SK-N-MC (cell line): ENCODE measurements at regions not wholly inside any gene's neighbourhood (a gene's known extent, or its start where the extent isn't known, plus 50 kb on each side); places are given as distances from the start of the nearest gene placed in this dataset.

ENCODE experiments used
- DNase-seq: peaks from one replicate; pipeline ENCODE4 v3.0.0-alpha.2; 2011; ENCODE audit warnings: low read depth, low spot score
- H3K27ac ChIP-seq: fragments of 200-600 bp; sonication (generic); 2 replicates; pipeline ENCODE4 v1.5.1; 2016; ENCODE audit warnings: mixed run types
- H3K36me3 ChIP-seq: fragments of 200-600 bp; sonication (generic); 2 replicates; pipeline ENCODE4 v1.6.1; 2017; ENCODE audit warnings: antibody characterized with exemption, low read length, mixed read lengths; ENCODE audit not compliant: insufficient read depth
- H3K4me3 ChIP-seq: fragments of 200-600 bp; sonication (generic); 2 replicates; pipeline ENCODE4 v1.5.1; 2016
- H3K9ac ChIP-seq: fragments of 200-600 bp; sonication (generic); 2 replicates; pipeline ENCODE4 v1.8.0; 2017; ENCODE audit warnings: mixed run types, mixed read lengths; ENCODE audit not compliant: insufficient read length
- H3K9me3 ChIP-seq: fragments of 200-600 bp; sonication (generic); 2 replicates; pipeline ENCODE4 v1.6.1; 2017; ENCODE audit warnings: low read depth, mild to moderate bottlenecking, antibody characterized with exemption, low read length, moderate library complexity, mixed read lengths
- EZH2 ChIP-seq: fragments of 200-600 bp; sonication (generic); IDR thresholded peaks from one replicate; pipeline ENCODE4 v1.6.1; 2017; ENCODE audit warnings: antibody characterized with exemption
- FOXP2 ChIP-seq: optimal IDR thresholded peaks from 2 replicates; pipeline ENCODE3; 2011; ENCODE audit warnings: mild to moderate bottlenecking, moderate library complexity; ENCODE audit not compliant: insufficient read depth; ENCODE audit errors: extremely low read length, control extremely low read depth
- POLR2AphosphoS5 ChIP-seq: IDR thresholded peaks from 2 replicates; pipeline ENCODE4 v1.6.1; 2012; ENCODE audit warnings: mild to moderate bottlenecking, low read depth, low read length, borderline replicate concordance

DNA sequence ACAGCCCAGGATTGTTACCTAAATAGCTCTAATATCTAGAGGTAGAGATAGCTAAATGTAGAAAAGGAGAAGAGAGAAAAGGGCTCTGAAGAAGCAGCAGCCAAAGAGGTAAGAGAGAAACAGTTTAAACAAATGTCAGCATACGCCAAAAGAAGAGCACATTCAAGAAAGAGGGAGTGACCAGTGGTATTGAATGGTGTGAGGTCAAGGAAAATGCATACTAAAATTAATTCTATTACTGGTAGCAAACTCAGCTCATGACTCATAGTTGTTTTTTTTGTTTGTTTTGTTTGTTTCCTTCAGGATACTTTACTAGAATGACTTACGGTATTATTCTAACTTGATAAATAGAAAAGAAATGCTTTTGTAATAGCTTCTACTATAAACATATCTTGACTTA is 86.5 kb upstream of the FXR1 start:
- H3K9me3 ChIP-seq: no peaks in the 10 kb centered on the region
- no peak overlapping the region for H3K4me3 ChIP-seq
- no peak overlapping the region for H3K27ac ChIP-seq
- DNase-seq: no peak
- no peaks in the 10 kb centered on the region for H3K36me3 ChIP-seq
- no peak for TF ChIP-seq EZH2
- no peak for TF ChIP-seq FOXP2
- TF ChIP-seq POLR2AphosphoS5: no peak
- no peak overlapping the region for H3K9ac ChIP-seq

DNA sequence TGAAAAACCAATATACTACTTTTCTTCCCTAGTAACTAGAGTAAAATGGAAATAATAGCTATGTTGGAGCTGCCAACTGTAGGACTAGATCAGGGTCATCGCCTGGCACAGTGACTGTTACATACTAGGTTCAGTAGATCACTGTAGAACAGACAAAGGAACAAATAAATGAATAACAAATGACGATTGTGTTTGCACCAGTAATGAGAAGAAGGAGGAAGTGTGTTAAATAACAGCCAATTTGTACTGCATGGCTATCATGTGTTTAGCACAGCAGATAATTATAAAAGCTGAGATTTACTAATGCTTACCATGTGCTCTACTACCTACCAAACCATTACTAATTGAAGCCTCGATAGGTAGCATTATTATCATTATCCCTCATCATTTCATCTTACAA is 85.3 kb upstream of the FXR1 start:
- Histone ChIP-seq H3K36me3 (no peaks in the 10 kb centered on the region), H3K4me3 (no peak overlapping the region), H3K27ac (no peak overlapping the region), H3K9ac (no peak overlapping the region), H3K9me3 (no peaks in the 10 kb centered on the region)
- no peak for DNase-seq
- TF ChIP-seq EZH2 (no peak), FOXP2 (no peak), POLR2AphosphoS5 (no peak)

DNA sequence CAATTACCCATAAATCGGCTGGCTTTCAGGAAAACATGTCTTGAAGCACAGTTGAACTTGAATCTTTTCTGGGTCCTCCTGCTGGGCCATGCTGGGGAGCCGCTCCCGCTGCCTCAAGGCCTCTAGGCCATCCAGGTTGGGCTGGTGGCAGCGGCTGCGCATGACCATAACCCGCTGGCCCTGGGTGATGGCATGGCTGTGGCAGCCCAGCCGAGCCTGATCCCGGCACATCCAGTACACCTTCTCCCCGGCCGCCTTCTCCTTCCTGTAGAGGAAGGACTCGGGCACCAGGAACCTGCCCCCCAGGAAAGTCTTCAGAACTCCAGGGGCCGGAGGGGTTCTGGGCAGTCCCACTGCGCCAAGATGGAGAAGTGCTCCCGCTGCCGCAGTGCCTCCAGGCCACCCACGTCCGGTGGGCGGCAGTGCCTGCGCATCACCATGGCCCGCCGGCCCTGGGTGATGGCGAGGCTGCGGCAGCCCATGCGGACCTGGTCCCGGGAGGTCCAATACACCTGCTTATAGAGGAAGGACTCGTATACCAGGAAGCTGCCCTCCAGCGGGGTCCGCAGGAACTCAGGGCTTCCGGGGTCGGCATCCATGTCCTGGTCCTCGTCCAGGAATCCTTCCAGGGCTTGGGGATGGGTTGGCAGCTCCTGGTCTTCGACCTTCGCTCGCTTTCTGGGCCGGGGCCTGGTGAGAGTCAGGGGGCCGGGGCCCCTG is 84.3 kb upstream of the FXR1 start:
- Histone ChIP-seq H3K9me3 (no peaks in the 10 kb centered on the region), H3K9ac (no peak overlapping the region), H3K27ac (no peak overlapping the region), H3K4me3 (no peak overlapping the region), H3K36me3 (no peaks in the 10 kb centered on the region)
- DNase-seq: no peak
- TF ChIP-seq EZH2: no peak
- no peak for TF ChIP-seq POLR2AphosphoS5
- no peak for TF ChIP-seq FOXP2

DNA sequence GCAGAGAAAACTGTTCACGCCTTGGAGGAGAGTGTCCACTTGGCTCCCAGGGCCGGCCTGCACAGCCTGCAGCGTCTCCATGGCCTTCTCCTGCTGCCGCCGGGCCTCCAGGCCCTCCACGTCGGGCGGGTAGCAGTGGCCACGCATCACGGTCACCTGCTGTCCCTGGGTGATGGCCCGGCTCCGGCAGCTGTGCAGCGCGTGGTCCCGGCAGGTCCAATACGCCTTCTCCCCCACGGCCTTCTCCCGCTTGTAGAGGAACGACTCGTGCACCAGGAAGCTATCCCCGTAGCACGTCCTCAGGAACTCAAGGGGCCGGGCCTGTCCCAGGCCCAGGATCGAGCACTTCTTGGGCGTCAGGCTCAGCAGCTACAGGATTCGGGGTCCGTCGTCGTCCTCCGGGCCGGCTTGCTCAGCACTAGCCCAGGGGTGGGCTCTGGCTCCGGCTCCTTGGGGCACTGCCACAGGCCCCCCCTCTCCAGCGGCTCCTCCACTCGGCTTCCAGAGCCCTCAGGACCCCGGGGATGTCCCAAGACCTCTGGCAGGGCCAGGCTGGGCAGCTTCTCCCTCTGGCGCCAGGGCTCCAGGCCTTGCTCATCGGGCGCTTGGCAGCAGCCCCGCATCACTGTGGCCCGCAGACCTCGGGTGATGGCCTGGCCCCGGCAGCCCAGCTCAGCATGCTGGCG is 83.6 kb upstream of the FXR1 start:
- H3K9ac ChIP-seq: no peak overlapping the region
- H3K27ac ChIP-seq: no peak overlapping the region
- TF ChIP-seq EZH2 (no peak), POLR2AphosphoS5 (no peak), FOXP2 (no peak)
- H3K4me3 ChIP-seq: no peak overlapping the region
- no peaks in the 10 kb centered on the region for H3K36me3 ChIP-seq
- no peaks in the 10 kb centered on the region for H3K9me3 ChIP-seq
- no peak for DNase-seq

DNA sequence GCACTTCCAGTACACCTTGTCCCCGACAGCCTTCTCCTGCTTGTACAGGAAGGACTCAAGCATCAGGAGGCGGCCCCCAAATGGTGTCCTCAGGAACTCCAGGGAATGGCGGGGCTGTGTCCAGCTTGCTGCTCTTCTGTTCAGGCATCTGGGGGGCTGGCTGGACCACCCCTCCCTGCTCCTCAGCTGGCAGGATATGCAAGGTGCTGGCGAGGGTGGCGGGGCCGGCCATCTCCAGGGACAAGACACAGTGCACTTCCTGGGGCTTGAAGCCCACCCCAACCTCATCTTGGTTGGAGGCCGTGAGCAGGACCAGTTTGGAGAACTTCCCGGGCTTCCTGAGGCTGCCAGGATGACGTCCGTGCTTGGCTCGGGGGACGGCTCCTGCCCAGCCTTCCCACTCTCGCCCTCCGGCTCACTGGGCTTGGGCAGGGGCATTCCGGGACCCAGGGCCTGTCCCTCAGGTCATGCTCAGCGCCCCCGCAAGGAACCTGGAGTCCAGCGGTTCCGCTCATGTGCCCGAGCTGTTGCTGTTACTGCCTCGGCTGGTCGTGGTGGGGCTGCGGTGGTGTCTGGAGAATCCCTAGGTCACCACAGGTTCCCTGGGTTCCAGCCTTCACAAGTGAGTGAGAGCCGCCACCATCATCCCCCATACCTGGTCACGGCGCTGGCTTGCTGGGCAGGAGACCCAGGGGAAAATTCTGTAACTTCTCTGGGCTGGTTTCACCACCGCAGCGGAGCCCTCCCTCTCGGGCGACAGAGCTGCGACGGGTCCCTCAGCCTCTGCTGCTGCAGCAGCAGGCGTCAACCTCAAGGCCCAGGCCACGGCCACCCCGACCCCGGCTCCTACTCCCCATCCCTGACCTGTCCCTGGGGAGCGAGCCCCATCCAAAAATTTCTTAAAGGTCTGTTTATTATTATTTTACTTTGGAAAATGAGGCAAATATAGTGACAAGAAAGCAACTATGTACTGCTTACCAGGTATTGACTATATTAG is 82.8 kb upstream of the FXR1 start:
- Histone ChIP-seq H3K4me3 (no peak overlapping the region), H3K36me3 (no peaks in the 10 kb centered on the region), H3K9me3 (no peaks in the 10 kb centered on the region), H3K27ac (no peak overlapping the region), H3K9ac (no peak overlapping the region)
- TF ChIP-seq FOXP2: no peak
- TF ChIP-seq POLR2AphosphoS5: no peak
- no peak for TF ChIP-seq EZH2
- no peak for DNase-seq

DNA sequence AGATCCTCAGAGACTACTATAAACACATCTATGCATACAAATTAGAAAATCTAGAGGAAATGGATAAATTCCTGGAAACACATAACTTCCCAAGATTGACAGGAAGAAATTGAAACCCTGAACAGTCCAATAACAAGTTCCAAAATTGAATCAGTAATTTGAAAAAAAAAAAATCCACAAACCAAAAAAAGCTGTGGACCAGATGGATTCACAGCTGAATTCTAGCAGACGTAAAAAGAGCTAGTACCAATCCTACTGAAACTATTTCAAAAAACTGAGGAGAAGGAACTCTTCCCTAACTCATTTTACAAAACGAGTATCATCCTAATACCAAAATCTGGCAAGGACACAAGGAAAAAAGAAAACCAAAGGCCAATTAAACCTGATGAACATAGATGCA is 77.0 kb upstream of the FXR1 start:
- no peak overlapping the region for H3K4me3 ChIP-seq
- no peaks in the 10 kb centered on the region for H3K9me3 ChIP-seq
- TF ChIP-seq EZH2 (no peak), FOXP2 (no peak), POLR2AphosphoS5 (no peak)
- no peak overlapping the region for H3K9ac ChIP-seq
- no peak for DNase-seq
- no peak overlapping the region for H3K27ac ChIP-seq
- H3K36me3 ChIP-seq: no peaks in the 10 kb centered on the region

DNA sequence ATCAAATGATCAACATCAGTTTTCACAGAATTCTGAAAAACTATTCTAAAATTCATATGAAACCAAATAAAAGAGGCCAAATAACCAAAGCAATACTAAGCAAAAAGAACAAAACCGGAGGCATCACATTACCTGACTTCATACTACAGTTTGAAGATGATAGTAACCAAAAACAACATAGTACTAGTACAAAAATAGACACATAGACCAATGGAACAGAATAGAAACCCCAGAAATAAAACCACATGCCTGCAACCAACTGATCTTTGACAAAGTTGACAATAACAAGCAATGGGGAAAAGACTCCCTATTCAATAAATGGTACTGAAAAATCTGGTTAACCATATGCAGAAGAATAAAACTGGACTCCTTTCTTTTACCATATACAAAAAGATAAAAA is 75.7 kb upstream of the FXR1 start:
- no peak for DNase-seq
- H3K36me3 ChIP-seq: no peaks in the 10 kb centered on the region
- TF ChIP-seq POLR2AphosphoS5: no peak
- TF ChIP-seq FOXP2: no peak
- no peak for TF ChIP-seq EZH2
- H3K27ac ChIP-seq: no peak overlapping the region
- H3K9me3 ChIP-seq: no peaks in the 10 kb centered on the region
- no peak overlapping the region for H3K9ac ChIP-seq
- no peak overlapping the region for H3K4me3 ChIP-seq

DNA sequence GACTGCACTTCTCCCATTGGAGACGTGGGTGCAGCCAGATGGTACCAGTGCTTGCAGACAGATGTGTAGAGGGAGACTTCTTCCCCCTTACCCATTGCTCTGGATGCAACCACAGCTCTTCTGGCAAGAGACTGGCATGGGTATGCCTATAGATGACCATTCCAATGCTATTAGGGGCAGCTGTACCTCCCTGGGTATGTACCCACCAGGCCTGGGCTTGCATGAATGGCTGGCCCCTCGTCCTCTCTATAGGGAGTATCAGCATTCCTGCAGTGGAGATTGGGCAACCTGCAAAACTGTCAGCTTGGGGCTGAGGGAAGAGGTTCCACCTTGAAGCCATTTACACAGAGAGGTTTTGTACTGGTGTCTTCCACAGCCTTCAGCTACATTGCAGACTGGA is 57.6 kb upstream of the FXR1 start:
- no peak overlapping the region for H3K9ac ChIP-seq
- no peak overlapping the region for H3K27ac ChIP-seq
- no peaks in the 10 kb centered on the region for H3K36me3 ChIP-seq
- no peak for TF ChIP-seq POLR2AphosphoS5
- no peak for TF ChIP-seq FOXP2
- no peak for TF ChIP-seq EZH2
- H3K9me3 ChIP-seq: peaks cover 5% of the 10 kb centered on the region; the same call in 1 of the 2 replicates
- no peak overlapping the region for H3K4me3 ChIP-seq
- no peak for DNase-seq
